GM12891 (cell line): ENCODE measurements at regions not wholly inside any gene's neighbourhood (a gene's known extent, or its start where the extent isn't known, plus 50 kb on each side); places are given as distances from the start of the nearest gene placed in this dataset.

ENCODE experiments used
- POLR2A ChIP-seq: IDR thresholded peaks from 2 replicates; pipeline ENCODE4 v1.6.1; 2011; ENCODE audit warnings: low read depth, low read length, control low read depth
- POLR2AphosphoS5 ChIP-seq: IDR thresholded peaks from 2 replicates; pipeline ENCODE4 v1.6.1; 2011; ENCODE audit warnings: low read depth, low read length, control low read depth
- POU2F2 ChIP-seq: IDR thresholded peaks from 2 replicates; pipeline ENCODE4 v1.6.1; 2011; ENCODE audit warnings: low read depth, mild to moderate bottlenecking, control low read depth, low read length, moderate library complexity
- SPI1 ChIP-seq: IDR thresholded peaks from 2 replicates; pipeline ENCODE4 v1.6.1; 2011; ENCODE audit warnings: low read depth, low read length, control low read depth
- TAF1 ChIP-seq: IDR thresholded peaks from 2 replicates; pipeline ENCODE4 v1.6.1; 2011; ENCODE audit warnings: low read depth, low read length, control low read depth

GRCh38 chrX:40504801-40505605 is 75.8 kb upstream of the ATP6AP2 start:
- TF ChIP-seq POLR2A (no peak), POU2F2 (no peak), POLR2AphosphoS5 (no peak), SPI1 (no peak), TAF1 (no peak)
